Muscle of leg (tissue), 3 donors: ENCODE measurements at regions not wholly inside any gene's neighbourhood (a gene's known extent, or its start where the extent isn't known, plus 50 kb on each side); places are given as distances from the start of the nearest gene placed in this dataset.
"Not testable (repeated sequence)": the region's sequence is repeated elsewhere in the genome, so short reads cannot be mapped to it uniquely, and the experiment has no call there.

Experiments
- DNase-seq: peaks from one replicate; pipeline ENCODE4 v3.0.0; 2013
- H3K27ac ChIP-seq: one replicate; pipeline ENCODE4 v1.5.1; 2013; ENCODE audit warnings: mild to moderate bottlenecking, low read length, control low read depth
- H3K27me3 ChIP-seq: one replicate; pipeline ENCODE4 v1.6.1; 2013; ENCODE audit warnings: low read length; ENCODE audit not compliant: control insufficient read depth, insufficient read depth
- H3K36me3 ChIP-seq: one replicate; pipeline ENCODE4 v1.6.1; 2013; ENCODE audit warnings: low read length; ENCODE audit not compliant: control insufficient read depth, insufficient read depth
- H3K4me1 ChIP-seq: one replicate; pipeline ENCODE4 v1.6.1; 2013; ENCODE audit warnings: low read length; ENCODE audit not compliant: control insufficient read depth, insufficient read depth
- H3K4me3 ChIP-seq: one replicate; pipeline ENCODE4 v1.5.1; 2013; ENCODE audit warnings: low read length, control low read depth
- H3K9me3 ChIP-seq: replicated peaks from 2 replicates; pipeline ENCODE4 v1.6.1; 2013; ENCODE audit warnings: low read depth, low read length; ENCODE audit not compliant: control insufficient read depth
- WGBS: methylation state at CpG from one replicate; pipeline ENCODE4 v1.1.5; 2013; ENCODE audit warnings: missing lambda C conversion rate; ENCODE audit not compliant: insufficient coverage; 5-methylcytosine and 5-hydroxymethylcytosine counted together

GRCh38 chr2:196290136-196290535, 118.8 kb upstream of the STK17B start:
- H3K27ac ChIP-seq: no peak overlapping the region

GRCh38 chr2:196290569-196290968, 119.2 kb upstream of the STK17B start:
- Histone ChIP-seq H3K9me3 (no peaks in the 10 kb centered on the region), H3K36me3 (peaks cover 8% of the 10 kb centered on the region), H3K27ac (no peak overlapping the region), H3K4me3 (no peak overlapping the region), H3K27me3 (no peaks in the 10 kb centered on the region), H3K4me1 (peaks cover 8% of the 10 kb centered on the region)
- no CpG with 5 or more reads among the region's 1 CpG for WGBS
- no peak for DNase-seq

More at GRCh38 chr2:196290136-196290535, 118.8 kb upstream of the STK17B start:
- Histone ChIP-seq H3K4me1 (peaks cover 8% of the 10 kb centered on the region), H3K36me3 (peaks cover 8% of the 10 kb centered on the region), H3K9me3 (no peaks in the 10 kb centered on the region), H3K27me3 (no peaks in the 10 kb centered on the region), H3K4me3 (no peak overlapping the region)
- DNase-seq: no peak

DNA sequence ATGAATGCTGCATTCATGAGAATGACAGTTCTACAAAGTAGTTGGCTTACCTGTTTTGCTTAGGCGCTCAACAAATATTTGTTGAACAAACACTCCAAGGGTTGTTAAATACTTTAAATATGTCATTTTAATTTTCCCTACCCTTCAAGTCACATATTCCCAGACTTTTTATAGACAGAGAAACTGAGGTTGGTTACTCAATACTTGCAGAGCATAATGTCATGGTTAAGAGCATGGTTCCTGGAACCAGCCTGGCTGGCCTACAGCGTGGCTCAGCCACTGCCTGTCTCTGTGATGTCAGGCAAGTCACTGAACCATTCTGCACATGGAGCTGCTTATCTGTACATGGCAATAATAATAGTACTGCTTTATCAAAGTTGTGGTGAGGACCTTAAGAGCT, 120.0 kb upstream of the STK17B start:
- no CpG with 5 or more reads among the region's 2 CpGs for WGBS
- H3K27ac ChIP-seq: no peak overlapping the region
- H3K36me3 ChIP-seq: peaks cover 8% of the 10 kb centered on the region
- H3K4me1 ChIP-seq: peaks cover 8% of the 10 kb centered on the region
- H3K9me3 ChIP-seq: no peaks in the 10 kb centered on the region
- H3K4me3 ChIP-seq: no peak overlapping the region
- no peaks in the 10 kb centered on the region for H3K27me3 ChIP-seq
- no peak for DNase-seq

DNA sequence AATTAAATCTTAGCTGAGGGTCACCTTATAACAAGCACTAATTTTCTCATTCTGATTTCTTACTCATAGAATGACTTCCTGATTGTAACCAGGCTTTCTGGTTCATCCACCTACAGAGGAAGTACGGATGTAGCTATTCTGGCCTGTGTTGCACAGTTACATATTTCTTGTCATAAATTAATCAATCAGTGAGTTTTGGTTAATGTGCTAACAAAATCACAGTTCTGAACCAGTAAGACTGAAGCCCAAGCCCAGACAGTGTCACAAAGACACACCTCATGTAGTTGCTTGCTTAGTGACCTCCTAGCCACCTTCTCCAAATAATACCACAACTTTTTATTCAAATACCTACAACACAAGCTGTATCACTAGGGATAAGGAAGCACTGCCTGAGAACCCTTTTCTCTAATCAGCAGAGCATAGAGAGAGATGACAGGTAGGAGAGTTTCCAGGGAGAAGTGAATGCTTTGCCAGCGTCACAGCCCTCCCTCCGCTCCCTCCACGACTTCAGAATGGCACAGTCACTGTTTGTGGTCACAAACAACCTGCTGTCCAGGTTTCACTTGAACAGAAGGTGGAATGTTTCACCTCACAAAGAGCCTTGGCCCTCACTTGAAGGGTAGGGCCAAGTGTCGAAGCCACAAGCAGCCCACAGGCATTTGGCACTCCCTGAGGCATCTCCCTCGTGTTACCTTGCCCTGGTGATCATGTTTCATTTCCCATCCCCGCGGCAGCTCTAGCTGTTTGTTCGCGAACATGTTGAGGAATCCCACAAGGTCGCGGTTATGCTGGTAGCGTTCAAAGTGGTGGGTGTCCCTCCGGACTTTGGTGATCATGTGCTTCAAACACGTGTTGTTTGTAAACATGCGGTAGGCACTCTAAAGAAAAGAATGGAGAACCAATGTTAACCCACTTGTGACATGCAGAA, 120.8 kb upstream of the STK17B start:
- peaks cover 8% of the 10 kb centered on the region for H3K36me3 ChIP-seq
- H3K4me1 ChIP-seq: peaks cover 8% of the 10 kb centered on the region

DNA sequence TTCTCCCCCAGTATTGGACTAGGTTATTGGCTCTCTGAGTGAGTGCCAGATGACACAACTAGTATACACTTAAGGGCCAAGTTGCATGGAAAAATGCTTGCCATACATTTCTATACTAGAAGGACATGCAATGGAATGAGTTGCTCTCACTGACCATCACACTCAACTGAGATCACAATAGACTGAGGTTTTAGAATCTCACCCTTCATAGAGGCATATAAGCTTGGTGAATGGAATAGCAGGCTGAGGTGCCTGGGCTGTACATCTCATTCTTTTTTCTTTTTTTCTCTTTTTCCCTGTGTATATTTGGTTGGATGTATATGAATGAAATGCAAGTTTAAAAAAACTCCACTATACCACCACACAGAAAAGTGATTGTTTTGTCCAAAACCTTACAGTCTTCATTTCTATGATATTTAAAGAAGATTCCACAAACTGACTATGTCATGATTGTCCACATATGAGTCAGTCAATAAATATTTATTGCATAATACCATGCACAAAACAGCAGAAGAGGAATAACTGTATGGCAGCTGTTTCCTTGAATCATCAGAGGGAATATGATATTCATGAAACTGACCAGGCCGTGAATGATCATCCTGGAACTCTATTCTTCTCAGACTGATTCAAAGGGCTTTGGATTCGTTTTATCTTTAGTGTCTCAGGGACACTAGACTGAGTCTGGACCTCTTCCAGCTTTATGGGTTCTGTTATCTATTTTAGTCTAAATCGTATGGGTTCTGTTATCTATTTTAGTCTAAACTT, 122.6 kb upstream of the STK17B start:
- no peaks in the 10 kb centered on the region for H3K27me3 ChIP-seq
- H3K4me3 ChIP-seq: no peak overlapping the region
- peak overlapping the region; percentile 43 for H3K27ac ChIP-seq
- H3K9me3 ChIP-seq: no peaks in the 10 kb centered on the region
- WGBS: no CpG with 5 or more reads among the region's 3 CpGs
- H3K36me3 ChIP-seq: peaks cover 8% of the 10 kb centered on the region
- DNase-seq: peak; percentile 66
- H3K4me1 ChIP-seq: peaks cover 8% of the 10 kb centered on the region

More for the DNA sequence above, 120.8 kb upstream of the STK17B start:
- WGBS: 89% methylated on average over 13 of the region's 16 CpGs
- no peak overlapping the region for H3K27ac ChIP-seq
- no peaks in the 10 kb centered on the region for H3K9me3 ChIP-seq
- DNase-seq: no peak
- H3K4me3 ChIP-seq: no peak overlapping the region
- H3K27me3 ChIP-seq: no peaks in the 10 kb centered on the region

GRCh38 chr2:196294516-196294909, 123.1 kb upstream of the STK17B start:
- DNase-seq: no peak
- peaks cover 8% of the 10 kb centered on the region for H3K4me1 ChIP-seq
- H3K36me3 ChIP-seq: peaks cover 5% of the 10 kb centered on the region
- peak overlapping the region; percentile 43 for H3K27ac ChIP-seq
- H3K27me3 ChIP-seq: no peaks in the 10 kb centered on the region
- H3K9me3 ChIP-seq: no peaks in the 10 kb centered on the region
- WGBS: no CpG with 5 or more reads among the region's 1 CpG
- no peak overlapping the region for H3K4me3 ChIP-seq

DNA sequence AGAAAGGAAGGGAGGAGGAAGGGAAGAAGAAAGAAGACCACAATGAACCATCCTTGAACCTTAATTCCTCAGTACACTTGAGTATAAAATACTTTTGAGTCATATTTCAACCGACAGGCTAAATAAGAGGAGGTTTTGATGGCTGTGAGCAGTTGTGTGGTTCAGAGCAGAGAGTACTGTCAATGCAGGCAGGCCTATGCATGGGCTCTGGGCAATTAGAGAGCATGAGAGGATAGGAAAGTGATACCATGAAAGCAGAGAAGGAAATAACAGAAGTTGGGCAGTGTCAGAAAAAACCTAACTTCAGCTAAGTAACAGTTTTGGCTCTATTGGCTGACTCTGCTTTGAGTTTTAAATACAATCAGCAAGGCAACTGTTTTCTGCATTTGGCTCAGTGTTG, 123.6 kb upstream of the STK17B start:
- H3K36me3 ChIP-seq: peaks cover 5% of the 10 kb centered on the region
- peaks cover 8% of the 10 kb centered on the region for H3K4me1 ChIP-seq
- no peaks in the 10 kb centered on the region for H3K27me3 ChIP-seq
- no peak overlapping the region for H3K4me3 ChIP-seq
- no peak overlapping the region for H3K27ac ChIP-seq
- WGBS: 71% methylated on average over 1 of the region's 1 CpG
- no peak for DNase-seq
- H3K9me3 ChIP-seq: no peaks in the 10 kb centered on the region

GRCh38 chr2:196298106-196298723, 126.8 kb upstream of the STK17B start:
- not testable (repeated sequence) for H3K36me3 ChIP-seq, H3K27ac ChIP-seq, H3K9me3 ChIP-seq, H3K27me3 ChIP-seq, H3K4me3 ChIP-seq, H3K4me1 ChIP-seq
- peak; percentile 55 for DNase-seq
- no CpG with 5 or more reads among the region's 8 CpGs for WGBS

- Histone ChIP-seq H3K27ac (no peak overlapping the region), H3K4me1 (no peaks in the 10 kb centered on the region), H3K27me3 (no peaks in the 10 kb centered on the region), H3K36me3 (peaks cover 16% of the 10 kb centered on the region), H3K4me3 (no peak overlapping the region), H3K9me3 (no peaks in the 10 kb centered on the region)
- DNase-seq: no peak
- WGBS: 88% methylated on average over 8 of the region's 14 CpGs
Measured at GRCh38 chr2:196307775-196308305, 136.5 kb upstream of the STK17B start.

- no peak overlapping the region for H3K4me3 ChIP-seq
- H3K27ac ChIP-seq: no peak overlapping the region
- H3K9me3 ChIP-seq: no peaks in the 10 kb centered on the region
- H3K27me3 ChIP-seq: no peaks in the 10 kb centered on the region
- peak; percentile 62 for DNase-seq
- H3K36me3 ChIP-seq: peaks cover 12% of the 10 kb centered on the region
- no peaks in the 10 kb centered on the region for H3K4me1 ChIP-seq
Measured at GRCh38 chr2:196309691-196310090, 138.3 kb upstream of the STK17B start.
